Brain microvascular endothelial cell (primary cell): ENCODE measurements at regions not wholly inside any gene's neighbourhood (a gene's known extent, or its start where the extent isn't known, plus 50 kb on each side); places are given as distances from the start of the nearest gene placed in this dataset.

Experiments used
- DNase-seq: peaks from one replicate; pipeline ENCODE4 v3.0.0-alpha.2; 2020
- H3K27ac ChIP-seq: fragments of 250-450 bp; sonication (Bioruptor Pico); 2 replicates; pipeline ENCODE4 v1.5.1; 2020; ENCODE audit warnings: mild to moderate bottlenecking, moderate library complexity
- H3K27me3 ChIP-seq: fragments of 250-450 bp; sonication (Bioruptor Pico); replicated peaks from 2 replicates; pipeline ENCODE4 v1.5.1; 2020; ENCODE audit warnings: mild to moderate bottlenecking
- H3K36me3 ChIP-seq: fragments of 250-450 bp; sonication (Bioruptor Pico); replicated peaks from 2 replicates; pipeline ENCODE4 v1.5.1; 2020; ENCODE audit warnings: mild to moderate bottlenecking
- H3K4me3 ChIP-seq: 2 replicates; pipeline ENCODE4 v1.5.1; 2011; ENCODE audit warnings: low read depth, mild to moderate bottlenecking, control low read depth, low read length, moderate library complexity
- CTCF ChIP-seq: IDR thresholded peaks from 2 replicates; pipeline ENCODE4 v1.5.1; 2011; ENCODE audit warnings: low read depth, mild to moderate bottlenecking, moderate library complexity, low read length, control low read depth, inconsistent platforms; ENCODE audit errors: missing control alignments
- in situ Hi-C: cut with HindIII; loops from 2 replicates; pipeline ENCODE4 v1.10.0; 2017; ENCODE audit warnings: low sequenced_read_pairs, low pct_ligation_motif_present

GRCh38 chr11:134901955-134902918 is 490.2 kb upstream of the B3GAT1 start:
- no peak for DNase-seq
- in situ Hi-C loops = no loop called here
- Histone ChIP-seq H3K4me3 (no peak overlapping the region), H3K36me3 (no peaks in the 10 kb centered on the region), H3K27ac (no peak overlapping the region), H3K27me3 (no peaks in the 10 kb centered on the region)
- TF ChIP-seq CTCF = no peak

- no peak overlapping the region for H3K27ac ChIP-seq
- H3K4me3 ChIP-seq = no peak overlapping the region
- no peaks in the 10 kb centered on the region for H3K36me3 ChIP-seq
- in situ Hi-C loops = no loop called here
- TF ChIP-seq CTCF = no peak
- DNase-seq = no peak
- H3K27me3 ChIP-seq = no peaks in the 10 kb centered on the region
Measured at GRCh38 chr11:134901542-134901941, 489.5 kb upstream of the B3GAT1 start.

- in situ Hi-C loops = no loop called here
- no peak for DNase-seq
- no peak for TF ChIP-seq CTCF
- Histone ChIP-seq H3K36me3 (no peaks in the 10 kb centered on the region), H3K27me3 (no peaks in the 10 kb centered on the region), H3K27ac (no peak overlapping the region), H3K4me3 (no peak overlapping the region)
Measured at GRCh38 chr11:134893810-134894685, 482.0 kb upstream of the B3GAT1 start.

- TF ChIP-seq CTCF = no peak
- Histone ChIP-seq H3K4me3 (no peak overlapping the region), H3K27ac (no peak overlapping the region), H3K27me3 (no peaks in the 10 kb centered on the region), H3K36me3 (no peaks in the 10 kb centered on the region)
- in situ Hi-C loops = no loop called here
- DNase-seq = no peak
Measured at GRCh38 chr11:134890446-134890845, 478.4 kb upstream of the B3GAT1 start.

GRCh38 chr11:134889832-134890231 is 477.8 kb upstream of the B3GAT1 start:
- in situ Hi-C loops = no loop called here
- H3K4me3 ChIP-seq = no peak overlapping the region
- no peak for TF ChIP-seq CTCF
- H3K27ac ChIP-seq = no peak overlapping the region
- H3K27me3 ChIP-seq = no peaks in the 10 kb centered on the region
- no peak for DNase-seq
- no peaks in the 10 kb centered on the region for H3K36me3 ChIP-seq
